Body of pancreas (tissue), 4 donors: ENCODE measurements at regions not wholly inside any gene's neighbourhood (a gene's known extent, or its start where the extent isn't known, plus 50 kb on each side); places are given as distances from the start of the nearest gene placed in this dataset.

ENCODE experiments used
- POLR2A ChIP-seq, 3 donors: fragments of 450-650 bp; IDR thresholded peaks; one replicate each; pipeline ENCODE4 v1.6.1; 2016; ENCODE audit warnings: antibody characterized with exemption in 3 of 3, mild to moderate bottlenecking in 2 of 3
- TF ChIP-seq, protein P1 (sequence below), 7 experiments: fragments of 450-650 bp in 4 of 7; fragments of 200-600 bp in 3 of 7; sonication (generic) in 3 of 7; IDR thresholded peaks; one replicate each; pipeline ENCODE4 v1.5.1; 2016 to 2019; ENCODE audit warnings: antibody characterized with exemption in 7 of 7

DNA sequence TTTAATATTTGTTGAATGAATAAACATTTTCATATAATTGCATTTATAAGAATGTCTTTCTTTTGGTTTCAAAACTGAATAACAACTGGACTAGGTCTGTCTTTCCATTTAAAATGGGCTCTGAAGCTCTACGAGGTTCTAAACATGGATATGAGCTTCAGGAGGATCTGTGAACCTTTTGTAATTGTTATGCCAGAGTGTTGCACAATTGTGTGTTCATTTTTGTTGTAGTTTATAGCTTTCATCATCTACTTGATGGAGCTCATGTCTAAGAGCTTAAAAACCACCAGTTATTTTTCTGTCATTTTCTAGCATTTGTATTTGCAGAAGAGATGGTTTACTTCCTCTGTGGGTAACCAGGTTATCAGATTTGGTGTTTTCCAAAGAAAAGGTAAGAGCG lies 265.7 kb upstream of the NPY start:
- TF ChIP-seq, protein P1, sequence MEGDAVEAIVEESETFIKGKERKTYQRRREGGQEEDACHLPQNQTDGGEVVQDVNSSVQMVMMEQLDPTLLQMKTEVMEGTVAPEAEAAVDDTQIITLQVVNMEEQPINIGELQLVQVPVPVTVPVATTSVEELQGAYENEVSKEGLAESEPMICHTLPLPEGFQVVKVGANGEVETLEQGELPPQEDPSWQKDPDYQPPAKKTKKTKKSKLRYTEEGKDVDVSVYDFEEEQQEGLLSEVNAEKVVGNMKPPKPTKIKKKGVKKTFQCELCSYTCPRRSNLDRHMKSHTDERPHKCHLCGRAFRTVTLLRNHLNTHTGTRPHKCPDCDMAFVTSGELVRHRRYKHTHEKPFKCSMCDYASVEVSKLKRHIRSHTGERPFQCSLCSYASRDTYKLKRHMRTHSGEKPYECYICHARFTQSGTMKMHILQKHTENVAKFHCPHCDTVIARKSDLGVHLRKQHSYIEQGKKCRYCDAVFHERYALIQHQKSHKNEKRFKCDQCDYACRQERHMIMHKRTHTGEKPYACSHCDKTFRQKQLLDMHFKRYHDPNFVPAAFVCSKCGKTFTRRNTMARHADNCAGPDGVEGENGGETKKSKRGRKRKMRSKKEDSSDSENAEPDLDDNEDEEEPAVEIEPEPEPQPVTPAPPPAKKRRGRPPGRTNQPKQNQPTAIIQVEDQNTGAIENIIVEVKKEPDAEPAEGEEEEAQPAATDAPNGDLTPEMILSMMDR (IDR thresholded peaks at IDR 0.05): no peak
- no peak for TF ChIP-seq POLR2A (IDR thresholded peaks at IDR 0.05)
